Gastroesophageal sphincter (tissue), 3 donors: ENCODE measurements at regions not wholly inside any gene's neighbourhood (a gene's known extent, or its start where the extent isn't known, plus 50 kb on each side); places are given as distances from the start of the nearest gene placed in this dataset.

ENCODE experiments used
- POLR2A ChIP-seq, 2 donors: fragments of 450-650 bp; IDR thresholded peaks; one replicate each; pipeline ENCODE4 v1.6.1; 2017; ENCODE audit warnings: antibody characterized with exemption in 2 of 2, mild to moderate bottlenecking in 2 of 2, moderate library complexity in 1 of 2
- TF ChIP-seq, protein P1 (sequence below), 4 experiments: fragments of 200-600 bp in 2 of 4; fragments of 450-650 bp in 2 of 4; sonication (generic) in 1 of 4; IDR thresholded peaks; one replicate each; pipeline ENCODE4 v1.5.1; 2017 to 2019; ENCODE audit warnings: antibody characterized with exemption in 4 of 4, mild to moderate bottlenecking in 2 of 4, moderate library complexity in 2 of 4

GRCh38 chr14:29355846-29356245 lies 571.8 kb downstream of the PRKD1 start:
- TF ChIP-seq, protein P1, sequence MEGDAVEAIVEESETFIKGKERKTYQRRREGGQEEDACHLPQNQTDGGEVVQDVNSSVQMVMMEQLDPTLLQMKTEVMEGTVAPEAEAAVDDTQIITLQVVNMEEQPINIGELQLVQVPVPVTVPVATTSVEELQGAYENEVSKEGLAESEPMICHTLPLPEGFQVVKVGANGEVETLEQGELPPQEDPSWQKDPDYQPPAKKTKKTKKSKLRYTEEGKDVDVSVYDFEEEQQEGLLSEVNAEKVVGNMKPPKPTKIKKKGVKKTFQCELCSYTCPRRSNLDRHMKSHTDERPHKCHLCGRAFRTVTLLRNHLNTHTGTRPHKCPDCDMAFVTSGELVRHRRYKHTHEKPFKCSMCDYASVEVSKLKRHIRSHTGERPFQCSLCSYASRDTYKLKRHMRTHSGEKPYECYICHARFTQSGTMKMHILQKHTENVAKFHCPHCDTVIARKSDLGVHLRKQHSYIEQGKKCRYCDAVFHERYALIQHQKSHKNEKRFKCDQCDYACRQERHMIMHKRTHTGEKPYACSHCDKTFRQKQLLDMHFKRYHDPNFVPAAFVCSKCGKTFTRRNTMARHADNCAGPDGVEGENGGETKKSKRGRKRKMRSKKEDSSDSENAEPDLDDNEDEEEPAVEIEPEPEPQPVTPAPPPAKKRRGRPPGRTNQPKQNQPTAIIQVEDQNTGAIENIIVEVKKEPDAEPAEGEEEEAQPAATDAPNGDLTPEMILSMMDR (IDR thresholded peaks at IDR 0.05): no peak
- TF ChIP-seq POLR2A (IDR thresholded peaks at IDR 0.05): no peak
